ENCODE measurements at regions not wholly inside any gene's neighbourhood (a gene's known extent, or its start where the extent isn't known, plus 50 kb on each side); places are given as distances from the start of the nearest gene placed in this dataset.

- Histone ChIP-seq H3K9ac (ENCODE audit: low read length in 2 of 2) (no peak overlapping the region), H3K27ac (ENCODE audit: low read length) (no peak overlapping the region), H3K4me3 (ENCODE audit: low read length in 2 of 2) (no peak overlapping the region), H3K9me3 (ENCODE audit: control insufficient read depth in 2 of 2, low read length in 2 of 2) (no peaks in the 10 kb centered on the region), H3K27me3 (ENCODE audit: control insufficient read depth in 1 of 2, insufficient read depth in 2 of 2, low read length in 2 of 2) (no peaks in the 10 kb centered on the region), H3K36me3 (ENCODE audit: control insufficient read depth in 2 of 2, insufficient read depth in 2 of 2, low read length in 2 of 2) (no peaks in the 10 kb centered on the region), H3K4me1 (ENCODE audit: control insufficient read depth, insufficient read depth, low read length) (no peaks in the 10 kb centered on the region)
These were observed 1530.6 kb downstream of the EFNA5 start for GRCh38 chr5:106140101-106140500.

- Histone ChIP-seq H3K27ac (ENCODE audit: low read length) (no peak overlapping the region), H3K27me3 (ENCODE audit: control insufficient read depth in 1 of 2, insufficient read depth in 2 of 2, low read length in 2 of 2) (no peaks in the 10 kb centered on the region), H3K4me1 (ENCODE audit: control insufficient read depth, insufficient read depth, low read length) (no peaks in the 10 kb centered on the region), H3K9me3 (ENCODE audit: control insufficient read depth in 2 of 2, low read length in 2 of 2) (no peaks in the 10 kb centered on the region), H3K9ac (ENCODE audit: low read length in 2 of 2) (no peak overlapping the region), H3K36me3 (ENCODE audit: control insufficient read depth in 2 of 2, insufficient read depth in 2 of 2, low read length in 2 of 2) (no peaks in the 10 kb centered on the region), H3K4me3 (ENCODE audit: low read length in 2 of 2) (no peak overlapping the region)
These were observed 1534.7 kb downstream of the EFNA5 start for GRCh38 chr5:106136061-106136460.

GRCh38 chr5:106135473-106135872 is 1535.3 kb downstream of the EFNA5 start:
- H3K9me3 ChIP-seq (ENCODE audit: control insufficient read depth in 2 of 2, low read length in 2 of 2): no peaks in the 10 kb centered on the region
- no peaks in the 10 kb centered on the region for H3K27me3 ChIP-seq (ENCODE audit: control insufficient read depth in 1 of 2, insufficient read depth in 2 of 2, low read length in 2 of 2)
- H3K4me3 ChIP-seq (ENCODE audit: low read length in 2 of 2): no peak overlapping the region
- H3K27ac ChIP-seq (ENCODE audit: low read length): no peak overlapping the region
- H3K36me3 ChIP-seq (ENCODE audit: control insufficient read depth in 2 of 2, insufficient read depth in 2 of 2, low read length in 2 of 2): no peaks in the 10 kb centered on the region
- no peaks in the 10 kb centered on the region for H3K4me1 ChIP-seq (ENCODE audit: control insufficient read depth, insufficient read depth, low read length)
- no peak overlapping the region for H3K9ac ChIP-seq (ENCODE audit: low read length in 2 of 2)

- Histone ChIP-seq H3K36me3 (ENCODE audit: control insufficient read depth in 2 of 2, insufficient read depth in 2 of 2, low read length in 2 of 2) (no peaks in the 10 kb centered on the region), H3K27ac (ENCODE audit: low read length) (no peak overlapping the region), H3K4me3 (ENCODE audit: low read length in 2 of 2) (no peak overlapping the region), H3K9me3 (ENCODE audit: control insufficient read depth in 2 of 2, low read length in 2 of 2) (no peaks in the 10 kb centered on the region), H3K4me1 (ENCODE audit: control insufficient read depth, insufficient read depth, low read length) (no peaks in the 10 kb centered on the region), H3K27me3 (ENCODE audit: control insufficient read depth in 1 of 2, insufficient read depth in 2 of 2, low read length in 2 of 2) (no peaks in the 10 kb centered on the region), H3K9ac (ENCODE audit: low read length in 2 of 2) (no peak overlapping the region)
These were observed 1536.2 kb downstream of the EFNA5 start for GRCh38 chr5:106134549-106134948.

GRCh38 chr5:106127985-106128384 is 1542.8 kb downstream of the EFNA5 start:
- Histone ChIP-seq H3K27me3 (ENCODE audit: control insufficient read depth in 1 of 2, insufficient read depth in 2 of 2, low read length in 2 of 2) (no peaks in the 10 kb centered on the region), H3K27ac (ENCODE audit: low read length) (no peak overlapping the region), H3K4me1 (ENCODE audit: control insufficient read depth, insufficient read depth, low read length) (no peaks in the 10 kb centered on the region), H3K36me3 (ENCODE audit: control insufficient read depth in 2 of 2, insufficient read depth in 2 of 2, low read length in 2 of 2) (no peaks in the 10 kb centered on the region), H3K4me3 (ENCODE audit: low read length in 2 of 2) (no peak overlapping the region), H3K9me3 (ENCODE audit: control insufficient read depth in 2 of 2, low read length in 2 of 2) (no peaks in the 10 kb centered on the region), H3K9ac (ENCODE audit: low read length in 2 of 2) (no peak overlapping the region)

- Histone ChIP-seq H3K4me3 (ENCODE audit: low read length in 2 of 2) (no peak overlapping the region), H3K4me1 (ENCODE audit: control insufficient read depth, insufficient read depth, low read length) (no peaks in the 10 kb centered on the region), H3K27ac (ENCODE audit: low read length) (no peak overlapping the region), H3K9me3 (ENCODE audit: control insufficient read depth in 2 of 2, low read length in 2 of 2) (no peaks in the 10 kb centered on the region), H3K27me3 (ENCODE audit: control insufficient read depth in 1 of 2, insufficient read depth in 2 of 2, low read length in 2 of 2) (no peaks in the 10 kb centered on the region), H3K36me3 (ENCODE audit: control insufficient read depth in 2 of 2, insufficient read depth in 2 of 2, low read length in 2 of 2) (no peaks in the 10 kb centered on the region), H3K9ac (ENCODE audit: low read length in 2 of 2) (no peak overlapping the region)
These were observed 1543.4 kb downstream of the EFNA5 start for GRCh38 chr5:106127341-106127781.

GRCh38 chr5:106121972-106122605 is 1548.6 kb downstream of the EFNA5 start:
- Histone ChIP-seq H3K9ac (ENCODE audit: low read length in 2 of 2) (no peak overlapping the region), H3K4me3 (ENCODE audit: low read length in 2 of 2) (no peak overlapping the region), H3K36me3 (ENCODE audit: control insufficient read depth in 2 of 2, insufficient read depth in 2 of 2, low read length in 2 of 2) (no peaks in the 10 kb centered on the region), H3K27ac (ENCODE audit: low read length) (no peak overlapping the region), H3K4me1 (ENCODE audit: control insufficient read depth, insufficient read depth, low read length) (no peaks in the 10 kb centered on the region), H3K27me3 (ENCODE audit: control insufficient read depth in 1 of 2, insufficient read depth in 2 of 2, low read length in 2 of 2) (no peaks in the 10 kb centered on the region), H3K9me3 (ENCODE audit: control insufficient read depth in 2 of 2, low read length in 2 of 2) (no peaks in the 10 kb centered on the region)

- no peak overlapping the region for H3K27ac ChIP-seq (ENCODE audit: low read length)
- no peaks in the 10 kb centered on the region for H3K9me3 ChIP-seq (ENCODE audit: control insufficient read depth in 2 of 2, low read length in 2 of 2)
- H3K4me1 ChIP-seq (ENCODE audit: control insufficient read depth, insufficient read depth, low read length): no peaks in the 10 kb centered on the region
- H3K9ac ChIP-seq (ENCODE audit: low read length in 2 of 2): no peak overlapping the region
- H3K27me3 ChIP-seq (ENCODE audit: control insufficient read depth in 1 of 2, insufficient read depth in 2 of 2, low read length in 2 of 2): no peaks in the 10 kb centered on the region
- no peaks in the 10 kb centered on the region for H3K36me3 ChIP-seq (ENCODE audit: control insufficient read depth in 2 of 2, insufficient read depth in 2 of 2, low read length in 2 of 2)
- no peak overlapping the region for H3K4me3 ChIP-seq (ENCODE audit: low read length in 2 of 2)
These were observed 1554.1 kb downstream of the EFNA5 start for GRCh38 chr5:106116682-106117081.

GRCh38 chr5:106113922-106114321 is 1556.8 kb downstream of the EFNA5 start:
- no peaks in the 10 kb centered on the region for H3K36me3 ChIP-seq (ENCODE audit: control insufficient read depth in 2 of 2, insufficient read depth in 2 of 2, low read length in 2 of 2)
- H3K4me3 ChIP-seq (ENCODE audit: low read length in 2 of 2): no peak overlapping the region
- H3K4me1 ChIP-seq (ENCODE audit: control insufficient read depth, insufficient read depth, low read length): no peaks in the 10 kb centered on the region
- H3K27ac ChIP-seq (ENCODE audit: low read length): no peak overlapping the region
- H3K27me3 ChIP-seq (ENCODE audit: control insufficient read depth in 1 of 2, insufficient read depth in 2 of 2, low read length in 2 of 2): no peaks in the 10 kb centered on the region
- no peak overlapping the region for H3K9ac ChIP-seq (ENCODE audit: low read length in 2 of 2)
- H3K9me3 ChIP-seq (ENCODE audit: control insufficient read depth in 2 of 2, low read length in 2 of 2): no peaks in the 10 kb centered on the region

- Histone ChIP-seq H3K9me3 (ENCODE audit: control insufficient read depth in 2 of 2, low read length in 2 of 2) (no peaks in the 10 kb centered on the region), H3K9ac (ENCODE audit: low read length in 2 of 2) (no peak overlapping the region), H3K27me3 (ENCODE audit: control insufficient read depth in 1 of 2, insufficient read depth in 2 of 2, low read length in 2 of 2) (no peaks in the 10 kb centered on the region), H3K36me3 (ENCODE audit: control insufficient read depth in 2 of 2, insufficient read depth in 2 of 2, low read length in 2 of 2) (no peaks in the 10 kb centered on the region), H3K27ac (ENCODE audit: low read length) (no peak overlapping the region), H3K4me1 (ENCODE audit: control insufficient read depth, insufficient read depth, low read length) (no peaks in the 10 kb centered on the region), H3K4me3 (ENCODE audit: low read length in 2 of 2) (no peak overlapping the region)
These were observed 1564.4 kb downstream of the EFNA5 start for GRCh38 chr5:106106384-106106783.

- H3K9ac ChIP-seq (ENCODE audit: low read length in 2 of 2): no peak overlapping the region
- no peaks in the 10 kb centered on the region for H3K9me3 ChIP-seq (ENCODE audit: control insufficient read depth in 2 of 2, low read length in 2 of 2)
- no peak overlapping the region for H3K27ac ChIP-seq (ENCODE audit: low read length)
These were observed 1573.4 kb downstream of the EFNA5 start for GRCh38 chr5:106097340-106097739.

More at GRCh38 chr5:106097340-106097739, 1573.4 kb downstream of the EFNA5 start:
- no peaks in the 10 kb centered on the region for H3K4me1 ChIP-seq (ENCODE audit: control insufficient read depth, insufficient read depth, low read length)
- no peak overlapping the region for H3K4me3 ChIP-seq (ENCODE audit: low read length in 2 of 2)
- no peaks in the 10 kb centered on the region for H3K27me3 ChIP-seq (ENCODE audit: control insufficient read depth in 1 of 2, insufficient read depth in 2 of 2, low read length in 2 of 2)
- H3K36me3 ChIP-seq (ENCODE audit: control insufficient read depth in 2 of 2, insufficient read depth in 2 of 2, low read length in 2 of 2): no peaks in the 10 kb centered on the region
